ENCODE measurements at regions not wholly inside any gene's neighbourhood (a gene's known extent, or its start where the extent isn't known, plus 50 kb on each side); places are given as distances from the start of the nearest gene placed in this dataset.

- POLR2A ChIA-PET: no interaction called here
- no peak for TF ChIP-seq CTCF (IDR thresholded peaks at IDR 0.05; ENCODE audit: insufficient read depth, low read length, missing control alignments)
- no peak overlapping the region for H3K4me3 ChIP-seq (ENCODE audit: low read depth, low read length)
- no peak for DNase-seq (ENCODE audit: low read depth, low spot score)
- CTCF ChIA-PET: interaction anchor here (0.7 to 1.9 kb wide), 2 partner anchors 22 to 370 kb away, joined by 3 to 4 read pairs; no protein-coding TSS in a partner anchor
These were observed 104.8 kb downstream of the LBH start for GRCh38 chr2:30336084-30336483.

- H3K4me3 ChIP-seq (ENCODE audit: low read depth, low read length): no peak overlapping the region
- CTCF ChIA-PET: interaction anchor here (0.7 to 1.9 kb wide), 4 partner anchors 21 to 374 kb away, joined by 3 to 4 read pairs (median 3); no protein-coding TSS in a partner anchor
- no peak for TF ChIP-seq CTCF (IDR thresholded peaks at IDR 0.05; ENCODE audit: insufficient read depth, low read length, missing control alignments)
- POLR2A ChIA-PET: no interaction called here
- no peak for DNase-seq (ENCODE audit: low read depth, low spot score)
These were observed 105.9 kb downstream of the LBH start for GRCh38 chr2:30336978-30337841.

GRCh38 chr2:30338475-30338874 lies 107.1 kb downstream of the LBH start:
- H3K4me3 ChIP-seq (ENCODE audit: low read depth, low read length): no peak overlapping the region
- ChIA-PET POLR2A (no interaction called here), CTCF (no interaction called here)
- DNase-seq (ENCODE audit: low read depth, low spot score): no peak
- no peak for TF ChIP-seq CTCF (IDR thresholded peaks at IDR 0.05; ENCODE audit: insufficient read depth, low read length, missing control alignments)

GRCh38 chr2:30339071-30339470 lies 107.7 kb downstream of the LBH start:
- POLR2A ChIA-PET: no interaction called here
- no peak for TF ChIP-seq CTCF (IDR thresholded peaks at IDR 0.05; ENCODE audit: insufficient read depth, low read length, missing control alignments)
- no peak overlapping the region for H3K4me3 ChIP-seq (ENCODE audit: low read depth, low read length)
- DNase-seq (ENCODE audit: low read depth, low spot score): no peak
- CTCF ChIA-PET: no interaction called here

- ChIA-PET CTCF (no interaction called here), POLR2A (no interaction called here)
- no peak overlapping the region for H3K4me3 ChIP-seq (ENCODE audit: low read depth, low read length)
- TF ChIP-seq CTCF (IDR thresholded peaks at IDR 0.05; ENCODE audit: insufficient read depth, low read length, missing control alignments): no peak
- DNase-seq (ENCODE audit: low read depth, low spot score): no peak
These were observed 105.4 kb upstream of the LCLAT1 start for GRCh38 chr2:30341500-30342267.

All from AG04449 (cell line).